WTC11 (cell line): ENCODE measurements at regions not wholly inside any gene's neighbourhood (a gene's known extent, or its start where the extent isn't known, plus 50 kb on each side); places are given as distances from the start of the nearest gene placed in this dataset.

Experiments
- ATAC-seq: fragments of 200-7000 bp; cut with Tn5 transposase; 2 replicates; pipeline ENCODE4 v1.10.0; 2021; ENCODE audit warnings: mild to moderate bottlenecking, moderate library complexity
- CTCF ChIA-PET: fragments of 300-600 bp; sonication (Branson Sonifier 250); formaldehyde crosslinking; loops from one replicate; lab custom pipeline; 2021; ENCODE audit warnings: antibody characterized with exemption; lab: Charles Lee
- POLR2A ChIA-PET: fragments of 350-600 bp; sonication (Branson Sonifier 250); formaldehyde crosslinking; loops from one replicate; lab custom pipeline; 2021; ENCODE audit warnings: antibody characterized with exemption; lab: Charles Lee
- DNase-seq: peaks from one replicate; pipeline ENCODE4 v3.0.0; 2021; ENCODE audit warnings: low spot score
- H3K27ac Mint-ChIP-seq: 2 replicates; pipeline ENCODE4 v1.8.0; 2021; ENCODE audit warnings: mixed read lengths
- H3K27me3 Mint-ChIP-seq: 2 replicates; pipeline ENCODE4 v1.8.0; 2021; ENCODE audit warnings: low read depth, mild to moderate bottlenecking, moderate library complexity, mixed read lengths
- H3K36me3 Mint-ChIP-seq: 2 replicates; pipeline ENCODE4 v1.8.0; 2021; ENCODE audit warnings: mixed read lengths
- H3K4me1 Mint-ChIP-seq: 2 replicates; pipeline ENCODE4 v1.8.0; 2022; ENCODE audit warnings: mixed read lengths
- H3K4me3 Mint-ChIP-seq: 2 replicates; pipeline ENCODE4 v1.8.0; 2021; ENCODE audit warnings: mild to moderate bottlenecking, moderate library complexity, mixed read lengths
- H3K9me3 Mint-ChIP-seq: 2 replicates; pipeline ENCODE4 v1.8.0; 2021; ENCODE audit warnings: mixed read lengths
- ATF1 ChIP-seq: sonication (generic); formaldehyde crosslinking; IDR thresholded peaks from 2 replicates; pipeline ENCODE4 v1.8.1; 2023; ENCODE audit warnings: mild to moderate bottlenecking, moderate library complexity, missing genetic modification reagents
- ELF4 ChIP-seq: sonication (generic); formaldehyde crosslinking; IDR thresholded peaks from 2 replicates; pipeline ENCODE4 v1.8.1; 2022; ENCODE audit warnings: low read depth, mild to moderate bottlenecking, moderate library complexity, missing genetic modification reagents
- ERG ChIP-seq: fragments of 250-450 bp; sonication (Bioruptor Pico); IDR thresholded peaks from 2 replicates; pipeline ENCODE4 v1.8.0; 2021; ENCODE audit warnings: mild to moderate bottlenecking
- GRHL2 ChIP-seq: fragments of 250-450 bp; sonication (Bioruptor Pico); IDR thresholded peaks from 2 replicates; pipeline ENCODE4 v1.8.0; 2022; ENCODE audit warnings: mild to moderate bottlenecking, moderate library complexity; ENCODE audit not compliant: insufficient replicate concordance, severe bottlenecking
- TCF7 ChIP-seq: sonication (generic); formaldehyde crosslinking; IDR thresholded peaks from 2 replicates; pipeline ENCODE4 v1.8.0; 2022; ENCODE audit warnings: mild to moderate bottlenecking, low read depth, missing genetic modification reagents, moderate library complexity
- TEAD1 ChIP-seq: sonication (generic); formaldehyde crosslinking; IDR thresholded peaks from 2 replicates; pipeline ENCODE4 v1.8.0; 2022; ENCODE audit warnings: mild to moderate bottlenecking, missing genetic modification reagents
- ZNF416 ChIP-seq: fragments of 250-450 bp; sonication (Bioruptor Pico); IDR thresholded peaks from 2 replicates; pipeline ENCODE4 v1.9.0; 2021; ENCODE audit warnings: mild to moderate bottlenecking, inconsistent platforms
- ZNF423 ChIP-seq: fragments of 250-450 bp; sonication (Bioruptor Pico); IDR thresholded peaks from 2 replicates; pipeline ENCODE4 v2.1.2; 2022; ENCODE audit warnings: mild to moderate bottlenecking, moderate library complexity
- ZNF512 ChIP-seq: sonication (generic); formaldehyde crosslinking; IDR thresholded peaks from 2 replicates; pipeline ENCODE4 v1.8.1; 2022; ENCODE audit warnings: missing genetic modification reagents, borderline replicate concordance
- TF ChIP-seq, protein P1 (sequence below): fragments of 200-600 bp; IDR thresholded peaks from 2 replicates; pipeline ENCODE4 v1.8.0; 2022; ENCODE audit warnings: antibody characterized with exemption
- TF ChIP-seq, protein P2 (sequence below): sonication (generic); formaldehyde crosslinking; IDR thresholded peaks from 2 replicates; pipeline ENCODE4 v1.8.0; 2023; ENCODE audit warnings: mild to moderate bottlenecking, missing genetic modification reagents
- TF ChIP-seq, protein P3 (sequence below): sonication (generic); formaldehyde crosslinking; IDR thresholded peaks from 2 replicates; pipeline ENCODE4 v1.8.1; 2023; ENCODE audit warnings: mild to moderate bottlenecking, missing genetic modification reagents, moderate library complexity
- TF ChIP-seq, protein P4 (sequence below): sonication (generic); formaldehyde crosslinking; IDR thresholded peaks from 2 replicates; pipeline ENCODE4 v1.8.0; 2022; ENCODE audit warnings: mild to moderate bottlenecking, missing genetic modification reagents
- TF ChIP-seq, protein P5 (sequence below): sonication (generic); formaldehyde crosslinking; conservative IDR thresholded peaks from 2 replicates; pipeline ENCODE4 v1.8.1; 2022; ENCODE audit warnings: mild to moderate bottlenecking, missing genetic modification reagents

- no peak for DNase-seq
- H3K9me3 Mint-ChIP-seq: peaks cover 3% of the 10 kb centered on the region
- ChIA-PET CTCF (no interaction called here), POLR2A (no interaction called here)
- peaks cover 32% of the 10 kb centered on the region for H3K4me1 Mint-ChIP-seq
- TF ChIP-seq TCF7 (no peak), ELF4 (CRISPR knock-in tag) (no peak), ZNF423 (CRISPR knock-in tag) (no peak), ZNF416 (no peak), TEAD1 (CRISPR knock-in tag) (no peak), ERG (CRISPR knock-in tag) (no peak), ATF1 (no peak), ZNF512 (CRISPR knock-in tag) (no peak)
- TF ChIP-seq, protein P1, sequence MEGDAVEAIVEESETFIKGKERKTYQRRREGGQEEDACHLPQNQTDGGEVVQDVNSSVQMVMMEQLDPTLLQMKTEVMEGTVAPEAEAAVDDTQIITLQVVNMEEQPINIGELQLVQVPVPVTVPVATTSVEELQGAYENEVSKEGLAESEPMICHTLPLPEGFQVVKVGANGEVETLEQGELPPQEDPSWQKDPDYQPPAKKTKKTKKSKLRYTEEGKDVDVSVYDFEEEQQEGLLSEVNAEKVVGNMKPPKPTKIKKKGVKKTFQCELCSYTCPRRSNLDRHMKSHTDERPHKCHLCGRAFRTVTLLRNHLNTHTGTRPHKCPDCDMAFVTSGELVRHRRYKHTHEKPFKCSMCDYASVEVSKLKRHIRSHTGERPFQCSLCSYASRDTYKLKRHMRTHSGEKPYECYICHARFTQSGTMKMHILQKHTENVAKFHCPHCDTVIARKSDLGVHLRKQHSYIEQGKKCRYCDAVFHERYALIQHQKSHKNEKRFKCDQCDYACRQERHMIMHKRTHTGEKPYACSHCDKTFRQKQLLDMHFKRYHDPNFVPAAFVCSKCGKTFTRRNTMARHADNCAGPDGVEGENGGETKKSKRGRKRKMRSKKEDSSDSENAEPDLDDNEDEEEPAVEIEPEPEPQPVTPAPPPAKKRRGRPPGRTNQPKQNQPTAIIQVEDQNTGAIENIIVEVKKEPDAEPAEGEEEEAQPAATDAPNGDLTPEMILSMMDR: no peak
- TF ChIP-seq, protein P2, sequence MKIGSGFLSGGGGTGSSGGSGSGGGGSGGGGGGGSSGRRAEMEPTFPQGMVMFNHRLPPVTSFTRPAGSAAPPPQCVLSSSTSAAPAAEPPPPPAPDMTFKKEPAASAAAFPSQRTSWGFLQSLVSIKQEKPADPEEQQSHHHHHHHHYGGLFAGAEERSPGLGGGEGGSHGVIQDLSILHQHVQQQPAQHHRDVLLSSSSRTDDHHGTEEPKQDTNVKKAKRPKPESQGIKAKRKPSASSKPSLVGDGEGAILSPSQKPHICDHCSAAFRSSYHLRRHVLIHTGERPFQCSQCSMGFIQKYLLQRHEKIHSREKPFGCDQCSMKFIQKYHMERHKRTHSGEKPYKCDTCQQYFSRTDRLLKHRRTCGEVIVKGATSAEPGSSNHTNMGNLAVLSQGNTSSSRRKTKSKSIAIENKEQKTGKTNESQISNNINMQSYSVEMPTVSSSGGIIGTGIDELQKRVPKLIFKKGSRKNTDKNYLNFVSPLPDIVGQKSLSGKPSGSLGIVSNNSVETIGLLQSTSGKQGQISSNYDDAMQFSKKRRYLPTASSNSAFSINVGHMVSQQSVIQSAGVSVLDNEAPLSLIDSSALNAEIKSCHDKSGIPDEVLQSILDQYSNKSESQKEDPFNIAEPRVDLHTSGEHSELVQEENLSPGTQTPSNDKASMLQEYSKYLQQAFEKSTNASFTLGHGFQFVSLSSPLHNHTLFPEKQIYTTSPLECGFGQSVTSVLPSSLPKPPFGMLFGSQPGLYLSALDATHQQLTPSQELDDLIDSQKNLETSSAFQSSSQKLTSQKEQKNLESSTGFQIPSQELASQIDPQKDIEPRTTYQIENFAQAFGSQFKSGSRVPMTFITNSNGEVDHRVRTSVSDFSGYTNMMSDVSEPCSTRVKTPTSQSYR: no peak
- no peaks in the 10 kb centered on the region for H3K27me3 Mint-ChIP-seq
- H3K4me3 Mint-ChIP-seq: no peak overlapping the region
- H3K27ac Mint-ChIP-seq: peak overlapping the region; percentile 52; the same call in 1 of the 2 replicates
- no peaks in the 10 kb centered on the region for H3K36me3 Mint-ChIP-seq
- ATAC-seq: no peak
Observed at GRCh38 chr13:67519356-67519755, 289.2 kb upstream of the PCDH9 start.

DNA sequence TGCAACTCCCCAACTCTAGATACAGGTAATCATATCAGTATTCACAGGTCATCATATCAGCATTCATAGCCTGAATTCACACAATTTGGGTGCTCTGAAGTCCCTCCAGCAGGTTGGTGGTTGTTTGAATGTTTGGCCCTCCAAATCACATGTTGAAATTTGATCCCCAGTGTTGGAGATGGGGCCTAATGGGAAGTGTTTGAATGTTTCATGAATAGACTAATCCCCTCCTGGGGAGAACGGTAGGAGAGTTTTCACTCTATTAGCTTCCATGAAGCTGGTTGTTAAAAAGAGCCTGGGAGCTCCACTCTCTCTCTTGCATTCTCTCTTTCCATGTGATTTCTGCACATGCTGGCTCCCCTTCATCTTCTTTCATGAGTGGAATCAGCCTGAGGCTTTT, 288.6 kb upstream of the PCDH9 start:
- Mint-ChIP-seq H3K27ac (peak overlapping the region; percentile 52), H3K4me3 (no peak overlapping the region), H3K36me3 (no peaks in the 10 kb centered on the region), H3K9me3 (no peaks in the 10 kb centered on the region), H3K27me3 (no peaks in the 10 kb centered on the region), H3K4me1 (peaks cover 32% of the 10 kb centered on the region)
- DNase-seq (no peak), ATAC-seq (peak; percentile 87)
- POLR2A ChIA-PET: no interaction called here
- CTCF ChIA-PET: no interaction called here
- no peak for TF ChIP-seq ATF1
- TF ChIP-seq, protein P3, sequence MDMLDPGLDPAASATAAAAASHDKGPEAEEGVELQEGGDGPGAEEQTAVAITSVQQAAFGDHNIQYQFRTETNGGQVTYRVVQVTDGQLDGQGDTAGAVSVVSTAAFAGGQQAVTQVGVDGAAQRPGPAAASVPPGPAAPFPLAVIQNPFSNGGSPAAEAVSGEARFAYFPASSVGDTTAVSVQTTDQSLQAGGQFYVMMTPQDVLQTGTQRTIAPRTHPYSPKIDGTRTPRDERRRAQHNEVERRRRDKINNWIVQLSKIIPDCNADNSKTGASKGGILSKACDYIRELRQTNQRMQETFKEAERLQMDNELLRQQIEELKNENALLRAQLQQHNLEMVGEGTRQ (CRISPR knock-in tag): peak; percentile 66

DNA sequence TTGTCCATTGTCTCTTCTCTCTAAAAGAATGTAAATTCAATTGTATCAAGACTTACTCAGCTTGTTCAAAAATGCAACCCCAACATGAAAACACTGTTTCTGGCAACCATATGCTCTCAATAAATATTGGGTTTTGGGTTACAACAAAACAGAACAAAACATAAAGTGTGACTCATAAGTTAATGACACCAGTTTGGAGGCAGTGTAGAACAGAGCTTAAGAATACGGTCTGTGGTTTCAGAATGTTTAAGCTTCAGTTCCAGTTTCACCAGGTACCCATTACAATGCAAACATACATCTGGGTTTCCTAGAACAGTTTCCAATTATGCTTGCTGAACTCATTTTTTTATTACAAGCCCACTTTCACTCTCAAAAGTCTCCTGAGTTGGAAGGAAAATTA, 285.8 kb upstream of the PCDH9 start:
- Mint-ChIP-seq H3K4me1 (peaks cover 30% of the 10 kb centered on the region), H3K27ac (no peak overlapping the region), H3K9me3 (no peaks in the 10 kb centered on the region), H3K27me3 (no peaks in the 10 kb centered on the region), H3K36me3 (no peaks in the 10 kb centered on the region), H3K4me3 (no peak overlapping the region)
- ChIA-PET CTCF (no interaction called here), POLR2A (interaction anchor here (0.6 kb wide), 1 partner anchor 1265 kb away, joined by 9 read pairs; no protein-coding TSS in a partner anchor)
- ATAC-seq (no peak), DNase-seq (no peak)
- TF ChIP-seq, protein P4, sequence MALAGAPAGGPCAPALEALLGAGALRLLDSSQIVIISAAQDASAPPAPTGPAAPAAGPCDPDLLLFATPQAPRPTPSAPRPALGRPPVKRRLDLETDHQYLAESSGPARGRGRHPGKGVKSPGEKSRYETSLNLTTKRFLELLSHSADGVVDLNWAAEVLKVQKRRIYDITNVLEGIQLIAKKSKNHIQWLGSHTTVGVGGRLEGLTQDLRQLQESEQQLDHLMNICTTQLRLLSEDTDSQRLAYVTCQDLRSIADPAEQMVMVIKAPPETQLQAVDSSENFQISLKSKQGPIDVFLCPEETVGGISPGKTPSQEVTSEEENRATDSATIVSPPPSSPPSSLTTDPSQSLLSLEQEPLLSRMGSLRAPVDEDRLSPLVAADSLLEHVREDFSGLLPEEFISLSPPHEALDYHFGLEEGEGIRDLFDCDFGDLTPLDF (CRISPR knock-in tag): no peak
- TF ChIP-seq ATF1 (no peak), GRHL2 (CRISPR knock-in tag) (no peak)
- TF ChIP-seq, protein P5, sequence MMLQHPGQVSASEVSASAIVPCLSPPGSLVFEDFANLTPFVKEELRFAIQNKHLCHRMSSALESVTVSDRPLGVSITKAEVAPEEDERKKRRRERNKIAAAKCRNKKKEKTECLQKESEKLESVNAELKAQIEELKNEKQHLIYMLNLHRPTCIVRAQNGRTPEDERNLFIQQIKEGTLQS (CRISPR knock-in tag): no peak
